Central memory CD8-positive, alpha-beta T cell (primary cell): ENCODE measurements at regions not wholly inside any gene's neighbourhood (a gene's known extent, or its start where the extent isn't known, plus 50 kb on each side); places are given as distances from the start of the nearest gene placed in this dataset.
"Not testable (repeated sequence)": the region's sequence is repeated elsewhere in the genome, so short reads cannot be mapped to it uniquely, and the experiment has no call there.

Source experiments
- ATAC-seq: fragments of 150-1000 bp; cut with Tn5 transposase; replicated peaks from 2 replicates; pipeline ENCODE4 v1.10.0; 2022; ENCODE audit warnings: mild to moderate bottlenecking, moderate FRiP score, moderate number of reproducible peaks; ENCODE audit not compliant: poor library complexity, severe bottlenecking; ENCODE audit errors: extremely low read depth
- DNase-seq, 2 donors: peaks; one replicate each; pipeline ENCODE4 v3.0.0; 2021; ENCODE audit warnings: low spot score in 2 of 2
- H3K27ac Mint-ChIP-seq: one replicate; pipeline ENCODE4 v1.8.0; 2022; ENCODE audit warnings: low read depth, mild to moderate bottlenecking, moderate library complexity, mixed read lengths
- H3K27me3 Mint-ChIP-seq: one replicate; pipeline ENCODE4 v1.8.0; 2022; ENCODE audit warnings: mixed read lengths
- H3K36me3 Mint-ChIP-seq: one replicate; pipeline ENCODE4 v1.8.0; 2022; ENCODE audit warnings: mild to moderate bottlenecking, moderate library complexity, mixed read lengths; ENCODE audit not compliant: insufficient read depth
- H3K4me1 Mint-ChIP-seq: one replicate; pipeline ENCODE4 v1.8.0; 2022; ENCODE audit warnings: mixed read lengths
- H3K4me3 Mint-ChIP-seq: one replicate; pipeline ENCODE4 v1.8.0; 2022; ENCODE audit warnings: mild to moderate bottlenecking, moderate library complexity, mixed read lengths
- H3K9me3 Mint-ChIP-seq: one replicate; pipeline ENCODE4 v1.8.0; 2022; ENCODE audit warnings: mixed read lengths

DNA sequence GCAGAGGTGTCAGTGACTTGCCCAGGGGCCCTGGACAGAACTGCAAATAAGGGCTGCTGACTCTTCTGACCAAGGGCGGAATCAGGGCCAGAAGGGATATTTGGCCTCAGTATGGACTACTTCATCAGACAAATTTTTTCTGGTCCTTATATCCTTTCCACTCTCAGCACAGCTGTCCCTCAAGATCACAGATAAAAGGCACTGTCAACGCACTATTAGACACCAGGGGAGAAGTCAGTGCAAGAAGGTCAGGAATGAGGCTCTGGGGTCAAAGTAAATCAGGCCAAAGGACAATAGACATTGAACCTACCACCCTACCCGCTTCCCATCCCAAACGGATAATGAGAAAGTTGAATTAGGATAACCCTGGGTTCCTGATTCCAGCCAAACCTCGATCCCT lies 657.6 kb downstream of the UQCRFS1 start:
- DNase-seq (no peak), ATAC-seq (no peak)
- Mint-ChIP-seq H3K9me3 (peaks cover 6% of the 10 kb centered on the region), H3K4me3 (no peak overlapping the region), H3K27ac (no peak overlapping the region), H3K36me3 (peaks cover 3% of the 10 kb centered on the region), H3K27me3 (no peaks in the 10 kb centered on the region), H3K4me1 (peaks cover 27% of the 10 kb centered on the region)

- Mint-ChIP-seq H3K9me3 (peaks cover 6% of the 10 kb centered on the region), H3K27ac (peak overlapping the region; percentile 30), H3K4me1 (peaks cover 31% of the 10 kb centered on the region), H3K36me3 (peaks cover 3% of the 10 kb centered on the region), H3K4me3 (no peak overlapping the region), H3K27me3 (no peaks in the 10 kb centered on the region)
- no peak for ATAC-seq
- DNase-seq = no peak
These were observed 658.4 kb downstream of the UQCRFS1 start for GRCh38 chr19:28554321-28555091.

DNA sequence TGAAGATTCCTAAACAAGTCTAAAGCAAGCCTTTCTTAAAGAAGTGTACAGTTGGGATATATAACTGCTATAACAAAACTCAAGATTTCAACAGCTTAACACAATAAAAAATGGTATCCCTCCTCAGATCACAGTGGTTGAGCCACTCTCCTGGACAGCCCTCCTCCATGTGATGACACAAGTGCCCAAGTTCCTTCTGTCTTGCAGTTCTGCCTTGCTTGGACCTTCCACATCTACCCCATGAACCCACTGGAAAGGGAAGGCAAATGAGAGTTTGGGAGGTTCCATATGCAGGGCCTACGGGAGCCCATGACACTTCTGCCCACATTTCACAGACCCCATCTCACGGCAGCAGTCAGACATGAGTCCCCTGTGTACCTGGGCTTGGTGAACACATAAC lies 659.2 kb downstream of the UQCRFS1 start:
- H3K27me3 Mint-ChIP-seq = no peaks in the 10 kb centered on the region
- peaks cover 6% of the 10 kb centered on the region for H3K9me3 Mint-ChIP-seq
- H3K4me3 Mint-ChIP-seq = no peak overlapping the region
- ATAC-seq (no peak), DNase-seq (no peak)
- H3K36me3 Mint-ChIP-seq = peaks cover 3% of the 10 kb centered on the region
- peak overlapping the region; percentile 30 for H3K27ac Mint-ChIP-seq
- H3K4me1 Mint-ChIP-seq = peaks cover 33% of the 10 kb centered on the region

DNA sequence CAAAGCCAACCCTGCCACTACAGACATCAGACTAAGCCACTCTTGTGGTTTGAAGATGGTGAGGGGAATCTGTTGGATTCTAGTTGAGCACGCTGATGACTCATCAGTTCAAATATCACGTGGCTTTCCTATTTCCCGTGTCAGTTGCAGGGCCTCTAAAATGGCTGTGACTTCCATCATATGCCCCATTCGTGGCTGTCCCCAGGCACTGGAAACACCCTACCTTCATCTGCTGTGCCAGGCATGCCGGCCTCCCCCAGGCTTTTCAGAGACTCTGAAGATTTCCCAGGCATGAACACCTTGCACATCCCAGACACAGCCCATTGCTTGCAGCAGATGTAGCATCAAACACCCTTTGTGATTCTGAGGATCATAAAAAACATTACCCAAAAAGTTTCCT lies 659.9 kb downstream of the UQCRFS1 start:
- Mint-ChIP-seq H3K9me3 (peaks cover 6% of the 10 kb centered on the region), H3K27me3 (no peaks in the 10 kb centered on the region), H3K4me3 (no peak overlapping the region), H3K4me1 (peaks cover 33% of the 10 kb centered on the region), H3K36me3 (peaks cover 3% of the 10 kb centered on the region), H3K27ac (no peak overlapping the region)
- DNase-seq = no peak
- ATAC-seq = no peak

- Mint-ChIP-seq H3K4me3 (no peak overlapping the region), H3K27ac (no peak overlapping the region), H3K27me3 (no peaks in the 10 kb centered on the region), H3K9me3 (peaks cover 6% of the 10 kb centered on the region), H3K36me3 (no peaks in the 10 kb centered on the region), H3K4me1 (peaks cover 33% of the 10 kb centered on the region)
- no peak for ATAC-seq
- no peak for DNase-seq
These were observed 663.2 kb downstream of the UQCRFS1 start for GRCh38 chr19:28549680-28550277.

- Mint-ChIP-seq H3K4me3 (no peak overlapping the region), H3K27ac (no peak overlapping the region), H3K4me1 (peaks cover 5% of the 10 kb centered on the region), H3K36me3 (no peaks in the 10 kb centered on the region), H3K9me3 (peaks cover 4% of the 10 kb centered on the region), H3K27me3 (no peaks in the 10 kb centered on the region)
- DNase-seq (no peak), ATAC-seq (no peak)
These were observed 666.7 kb downstream of the UQCRFS1 start for GRCh38 chr19:28546148-28546685.

- not testable (repeated sequence) for H3K4me3 Mint-ChIP-seq, H3K27me3 Mint-ChIP-seq
These were observed 667.6 kb downstream of the UQCRFS1 start for GRCh38 chr19:28545397-28545796.

DNA sequence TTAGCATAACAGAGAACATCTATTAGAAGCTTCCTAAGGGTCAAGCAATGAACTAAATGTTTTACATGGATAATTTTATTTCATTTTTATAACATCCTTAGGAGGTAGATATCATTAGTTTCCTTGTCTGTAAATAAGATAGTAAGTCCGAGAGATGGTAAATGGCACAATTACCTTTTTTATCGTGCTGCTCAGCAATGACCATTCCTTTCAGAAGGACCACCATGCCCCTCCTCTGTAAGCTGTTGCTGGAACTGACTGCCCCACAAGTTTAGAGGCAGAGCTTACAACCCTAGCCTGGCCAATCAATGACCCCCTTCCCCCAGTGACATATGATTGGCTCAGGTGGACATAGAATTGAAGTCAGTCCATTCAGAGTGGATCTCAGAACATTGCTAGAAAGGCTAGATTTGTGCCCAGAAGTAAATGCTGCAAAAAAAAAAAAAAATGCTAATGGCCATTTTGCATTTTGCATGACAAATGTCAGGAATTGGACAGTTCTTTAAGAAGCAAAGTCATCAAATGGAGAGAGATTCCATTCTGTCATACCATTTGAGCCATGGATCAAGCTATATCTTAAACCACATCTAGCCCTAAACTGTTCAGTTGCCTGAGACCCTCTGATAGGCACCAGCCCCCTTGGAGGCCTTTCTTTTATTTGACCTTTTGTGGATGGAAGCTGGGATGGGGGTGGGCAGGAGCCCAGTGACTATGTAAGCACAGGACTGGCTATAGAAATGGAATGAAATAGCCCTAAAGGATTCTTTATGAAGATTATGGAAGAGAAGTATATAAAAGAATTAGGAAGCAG lies 668.3 kb downstream of the UQCRFS1 start:
- Mint-ChIP-seq H3K4me3 (no peak overlapping the region), H3K9me3 (peaks cover 4% of the 10 kb centered on the region), H3K27ac (no peak overlapping the region), H3K4me1 (peaks cover 3% of the 10 kb centered on the region), H3K36me3 (no peaks in the 10 kb centered on the region), H3K27me3 (no peaks in the 10 kb centered on the region)
- ATAC-seq (no peak), DNase-seq (no peak)

More at GRCh38 chr19:28545397-28545796, 667.6 kb downstream of the UQCRFS1 start:
- H3K27ac Mint-ChIP-seq, H3K4me1 Mint-ChIP-seq, DNase-seq, H3K36me3 Mint-ChIP-seq, ATAC-seq, H3K9me3 Mint-ChIP-seq: not testable (repeated sequence)

DNA sequence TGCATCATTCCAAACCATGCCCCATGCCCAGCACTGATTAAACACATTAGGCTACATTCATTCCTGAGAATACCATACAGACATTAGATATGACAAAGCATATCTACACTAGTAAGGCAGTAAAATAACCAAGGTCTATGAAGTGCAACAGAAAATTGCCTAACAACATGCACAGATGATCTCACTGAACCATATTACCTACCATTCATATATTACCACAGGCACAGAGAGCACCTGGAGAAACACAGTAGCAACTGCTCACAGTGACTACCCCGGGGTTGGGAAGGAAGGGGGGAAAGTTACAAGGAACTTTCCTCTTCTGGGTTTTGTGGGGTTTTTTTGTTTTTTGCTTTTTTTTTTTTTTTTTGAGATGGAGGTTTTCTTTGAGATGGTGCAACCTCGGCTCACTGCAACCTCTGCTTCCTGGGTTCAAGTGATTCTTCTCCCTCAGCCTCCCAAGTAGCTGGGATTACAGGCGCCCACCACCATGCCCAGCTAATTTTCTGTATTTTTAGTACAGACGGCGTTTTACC lies 669.6 kb downstream of the UQCRFS1 start:
- H3K9me3 Mint-ChIP-seq = peaks cover 4% of the 10 kb centered on the region
- H3K4me1 Mint-ChIP-seq = no peaks in the 10 kb centered on the region
- H3K27me3 Mint-ChIP-seq = no peaks in the 10 kb centered on the region
- no peak overlapping the region for H3K27ac Mint-ChIP-seq
- H3K36me3 Mint-ChIP-seq = no peaks in the 10 kb centered on the region
- DNase-seq = no peak
- no peak overlapping the region for H3K4me3 Mint-ChIP-seq
- ATAC-seq = no peak

GRCh38 chr19:28542394-28543243 lies 670.3 kb downstream of the UQCRFS1 start:
- no peaks in the 10 kb centered on the region for H3K27me3 Mint-ChIP-seq
- H3K27ac Mint-ChIP-seq = no peak overlapping the region
- no peaks in the 10 kb centered on the region for H3K36me3 Mint-ChIP-seq
- no peak overlapping the region for H3K4me3 Mint-ChIP-seq
- no peaks in the 10 kb centered on the region for H3K4me1 Mint-ChIP-seq
- ATAC-seq (no peak), DNase-seq (no peak)
- peaks cover 9% of the 10 kb centered on the region for H3K9me3 Mint-ChIP-seq

- no peak for ATAC-seq
- peak overlapping the region; percentile 23 for H3K27ac Mint-ChIP-seq
- no peaks in the 10 kb centered on the region for H3K36me3 Mint-ChIP-seq
- H3K27me3 Mint-ChIP-seq = no peaks in the 10 kb centered on the region
- no peak for DNase-seq
- no peaks in the 10 kb centered on the region for H3K4me1 Mint-ChIP-seq
- H3K4me3 Mint-ChIP-seq = no peak overlapping the region
- peaks cover 10% of the 10 kb centered on the region for H3K9me3 Mint-ChIP-seq
These were observed 671.2 kb downstream of the UQCRFS1 start for GRCh38 chr19:28541602-28542393.
